ENCODE measurements at regions not wholly inside any gene's neighbourhood (a gene's known extent, or its start where the extent isn't known, plus 50 kb on each side); places are given as distances from the start of the nearest gene placed in this dataset.

GRCh38 chr12:30428098-30428497, 267.6 kb downstream of the IPO8 start:
- no peak for DNase-seq

DNA sequence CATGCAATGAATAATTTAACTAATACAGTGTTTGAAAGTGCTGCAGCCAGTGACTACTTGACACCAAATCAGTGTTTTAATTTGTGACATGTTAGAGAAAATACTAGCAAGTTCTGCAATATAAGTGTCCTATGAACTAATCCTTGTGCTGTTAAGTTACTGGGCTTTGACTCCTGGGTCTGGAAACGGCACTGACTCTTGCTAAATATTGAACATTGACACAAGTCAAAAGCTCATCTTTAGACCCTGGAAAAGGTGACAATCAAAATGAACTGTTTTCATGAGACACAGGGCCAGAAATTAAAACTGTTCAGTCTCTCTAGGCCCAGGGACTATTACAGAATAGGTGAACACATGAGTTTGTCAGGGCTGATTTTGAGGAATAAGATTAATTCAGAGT, 268.1 kb downstream of the IPO8 start:
- no peak for DNase-seq

GRCh38 chr12:30425445-30425844, 270.2 kb downstream of the IPO8 start:
- no peak for DNase-seq

- DNase-seq = no peak
These were observed 272.3 kb downstream of the IPO8 start for GRCh38 chr12:30423330-30423729.

DNA sequence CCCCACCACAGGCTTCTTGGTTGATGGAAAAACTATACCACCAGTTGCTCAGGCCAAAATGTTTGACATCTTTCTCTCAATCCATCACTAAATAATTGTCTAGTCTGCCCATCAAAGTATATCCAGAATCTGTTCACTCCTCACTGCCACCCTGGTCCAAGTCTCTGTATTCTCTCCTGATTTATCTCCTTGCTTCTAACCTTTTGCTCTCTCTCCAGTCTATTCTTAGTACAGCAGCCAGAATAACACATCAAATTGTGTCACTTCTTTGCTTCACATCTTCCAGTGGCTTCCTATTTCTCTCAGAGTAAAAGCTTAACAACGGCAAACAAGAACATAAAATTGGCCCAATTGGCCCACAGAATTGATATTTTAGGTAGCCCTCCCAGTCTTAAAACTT, 272.8 kb downstream of the IPO8 start:
- no peak for DNase-seq

- DNase-seq = no peak
These were observed 275.1 kb downstream of the IPO8 start for GRCh38 chr12:30420561-30420960.

GRCh38 chr12:30417697-30418231, 277.9 kb downstream of the IPO8 start:
- DNase-seq = no peak

DNA sequence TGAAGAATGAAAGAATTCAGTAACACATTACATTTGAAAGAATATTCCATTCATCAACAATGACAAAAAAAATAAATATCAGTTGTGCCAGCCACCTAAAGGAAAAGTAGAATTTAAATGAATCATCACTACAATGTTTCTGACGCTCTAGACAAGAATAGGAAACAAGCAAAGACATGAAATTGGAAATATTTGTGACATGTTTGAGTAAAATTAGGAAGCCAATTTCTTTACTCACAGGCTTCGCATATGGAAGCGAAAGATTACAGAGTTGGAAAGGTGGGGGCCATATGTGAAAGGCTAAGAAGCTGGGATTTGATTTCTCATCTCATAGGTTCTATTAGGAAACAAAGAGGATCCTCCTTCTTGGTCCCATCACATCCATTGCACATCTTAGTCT, 279.0 kb downstream of the IPO8 start:
- DNase-seq = no peak

- DNase-seq = no peak
These were observed 279.9 kb downstream of the IPO8 start for GRCh38 chr12:30415777-30416176.

- no peak for DNase-seq
These were observed 281.2 kb downstream of the IPO8 start for GRCh38 chr12:30414507-30414906.

DNA sequence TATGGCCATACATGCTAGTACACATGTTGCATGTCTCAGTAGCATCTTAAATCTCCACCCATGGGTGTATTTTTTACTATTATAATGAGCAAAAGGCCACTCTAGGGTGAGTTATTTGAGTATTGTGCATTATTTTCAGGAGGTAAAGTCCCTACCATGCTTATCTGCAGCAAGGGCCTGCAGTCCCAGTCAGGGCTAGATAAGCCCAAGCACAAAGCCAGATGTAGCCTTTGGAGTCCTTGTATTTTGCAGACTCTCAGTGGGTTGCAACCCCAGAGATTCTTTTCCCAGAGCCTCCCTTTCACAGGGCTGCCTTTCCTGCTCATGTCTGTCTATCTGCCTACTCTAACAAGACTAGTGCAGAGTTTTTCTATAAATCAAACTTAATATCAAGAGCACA, 295.3 kb downstream of the IPO8 start:
- DNase-seq = no peak

DNA sequence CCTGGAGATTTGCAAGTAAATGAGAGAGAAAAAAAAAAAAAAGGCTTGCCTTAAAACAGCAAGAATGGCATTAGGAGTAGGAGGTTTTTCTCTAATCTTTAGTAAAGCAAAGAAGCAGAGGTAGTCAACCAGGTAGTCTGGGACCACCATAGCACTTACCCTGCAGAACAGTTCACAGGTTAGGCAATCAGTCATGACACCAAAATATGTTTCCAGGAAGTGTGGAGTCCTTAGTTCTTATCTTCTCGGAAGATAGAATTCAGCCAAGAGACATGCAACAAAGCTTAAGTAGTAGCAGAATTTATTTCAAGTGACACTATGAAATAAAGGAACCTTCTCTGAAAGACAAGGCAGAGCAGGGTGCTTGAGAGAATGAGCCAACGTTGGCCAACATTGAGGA, 295.8 kb downstream of the IPO8 start:
- DNase-seq = no peak

DNA sequence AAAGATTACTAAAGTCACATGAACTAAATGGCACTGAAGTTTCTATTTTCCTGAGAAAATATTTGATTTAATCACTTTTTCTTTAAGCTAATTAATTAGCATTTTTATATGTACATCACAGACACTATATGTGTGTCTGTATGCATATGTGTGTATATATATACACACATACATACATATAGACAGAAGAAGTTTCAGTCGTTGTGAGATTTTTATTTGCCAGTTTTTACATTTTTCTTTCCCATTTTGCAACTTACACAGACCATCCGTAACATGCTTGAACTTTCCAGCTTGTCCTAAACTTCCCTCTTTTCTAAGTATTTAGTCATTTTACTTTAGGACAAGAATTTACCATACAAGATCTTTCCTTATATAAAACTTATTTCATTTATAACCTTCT, 299.1 kb downstream of the IPO8 start:
- no peak for DNase-seq

- DNase-seq = peak; percentile 4
These were observed 300.5 kb downstream of the IPO8 start for GRCh38 chr12:30395190-30395589.

GRCh38 chr12:30391766-30392366, 303.8 kb downstream of the IPO8 start:
- no peak for DNase-seq

DNA sequence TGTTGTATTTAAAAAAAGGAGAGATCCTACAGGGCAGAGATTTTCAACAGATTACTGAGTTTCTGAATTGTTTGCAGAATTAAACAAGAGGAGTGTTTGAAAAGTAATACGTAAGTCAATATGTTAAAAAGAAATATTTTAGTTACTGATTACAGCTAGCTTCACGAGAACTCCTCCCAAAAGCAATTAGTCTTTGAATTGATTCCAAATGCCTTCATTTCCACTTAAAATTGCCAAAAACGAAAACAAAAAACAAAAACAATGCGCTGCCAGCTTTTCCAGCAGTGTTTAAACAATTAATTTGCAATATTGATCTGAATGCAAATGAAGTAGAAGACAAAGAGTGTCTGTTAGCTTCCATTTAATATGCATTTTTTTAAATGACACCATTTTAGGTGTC, 310.0 kb downstream of the IPO8 start:
- DNase-seq = no peak

DNA sequence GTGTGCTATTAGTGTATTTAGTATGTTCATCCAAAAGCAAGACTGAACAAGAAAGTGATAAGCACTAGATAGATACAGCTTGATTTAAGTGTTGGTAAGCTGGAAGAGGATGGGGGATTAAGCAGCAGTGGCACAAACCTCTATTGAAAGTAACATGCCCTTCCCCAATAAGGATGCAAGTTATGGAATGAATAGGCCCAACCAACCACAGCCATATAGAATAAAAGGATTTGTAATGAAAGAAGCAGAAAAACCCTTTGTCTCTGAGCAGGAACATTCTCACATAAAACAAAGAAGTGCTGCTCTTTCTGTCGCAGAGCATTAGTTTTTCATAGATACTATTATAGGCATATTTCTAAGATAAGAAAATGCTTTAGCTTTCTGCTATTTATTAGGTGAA, 310.7 kb downstream of the IPO8 start:
- DNase-seq = no peak

- DNase-seq = no peak
These were observed 317.4 kb downstream of the IPO8 start for GRCh38 chr12:30378307-30378706.

- no peak for DNase-seq
These were observed 330.8 kb downstream of the IPO8 start for GRCh38 chr12:30364822-30365221.

DNA sequence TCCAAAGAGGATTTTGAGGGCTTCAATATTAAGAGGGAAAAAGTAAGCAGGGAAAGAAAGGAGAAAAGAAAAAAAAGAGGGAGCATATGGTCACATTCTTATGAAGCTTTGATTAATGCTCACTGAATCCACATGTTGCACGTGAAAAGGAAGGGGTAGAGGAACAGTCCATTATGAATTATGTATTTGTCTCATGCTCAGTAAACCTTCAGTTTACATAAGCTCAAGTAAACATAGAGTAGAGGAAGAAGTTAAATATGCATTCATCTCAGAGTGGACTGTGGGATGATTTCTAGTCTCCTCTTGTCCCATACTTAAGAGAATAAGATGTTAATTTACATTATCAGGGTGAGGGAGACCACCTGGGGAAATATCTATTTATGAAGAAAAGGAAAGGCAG, 334.5 kb downstream of the IPO8 start:
- no peak for DNase-seq

DNA sequence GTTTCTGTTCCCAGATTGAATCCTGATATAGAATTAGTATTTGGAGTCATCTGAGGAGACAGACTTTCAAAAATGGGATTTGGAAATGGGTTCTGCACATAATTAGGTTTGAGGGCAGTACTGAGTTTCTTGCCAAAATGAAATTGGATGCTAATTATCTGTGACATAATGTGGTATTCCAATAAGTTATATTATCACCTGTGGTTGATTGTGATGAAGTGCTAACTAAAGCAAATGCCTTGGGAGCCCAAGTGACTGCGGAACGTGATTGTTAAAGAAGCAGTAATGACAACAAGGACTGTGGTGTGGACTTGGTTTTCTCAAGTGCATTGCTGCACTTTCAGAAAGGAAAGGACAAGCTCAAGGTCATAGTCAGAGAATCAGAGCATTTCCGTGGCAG, 337.0 kb downstream of the IPO8 start:
- no peak for DNase-seq

DNA sequence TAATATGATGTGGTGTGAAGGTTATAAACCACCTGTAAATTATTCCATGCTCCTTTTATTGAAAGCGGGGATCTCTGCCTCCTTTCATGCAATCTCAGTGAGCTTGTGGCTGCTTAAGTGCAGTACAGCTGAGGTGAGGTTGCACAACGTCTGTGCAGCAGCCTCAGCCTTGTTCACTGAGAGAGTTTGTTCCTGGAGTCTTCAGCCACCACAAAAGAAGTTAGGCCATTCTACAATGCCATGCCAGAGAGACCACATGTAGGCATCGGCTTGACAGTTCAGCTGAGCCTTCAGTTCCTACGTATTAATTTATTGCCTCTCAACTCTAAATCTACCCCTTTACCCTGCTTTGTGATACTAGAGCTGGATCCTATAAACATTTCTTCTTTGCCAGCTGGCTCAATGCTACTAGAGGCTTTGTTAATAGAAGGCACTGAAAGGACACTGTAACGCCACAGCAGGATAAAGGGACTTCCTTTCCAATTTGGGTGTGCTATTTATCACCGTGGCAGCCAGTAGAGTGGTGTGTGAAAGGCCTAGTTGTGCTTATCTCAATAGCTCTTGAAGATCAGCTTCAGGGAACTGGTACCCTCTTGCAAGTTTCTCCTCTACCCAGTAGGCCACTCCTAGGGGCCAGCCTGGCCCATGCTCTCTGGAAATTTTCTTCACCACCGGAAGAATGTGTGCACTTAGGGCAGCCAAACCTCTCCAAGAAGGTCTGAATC, 337.7 kb downstream of the IPO8 start:
- no peak for DNase-seq

- no peak for DNase-seq
These were observed 349.8 kb downstream of the IPO8 start for GRCh38 chr12:30345744-30346471.

DNA sequence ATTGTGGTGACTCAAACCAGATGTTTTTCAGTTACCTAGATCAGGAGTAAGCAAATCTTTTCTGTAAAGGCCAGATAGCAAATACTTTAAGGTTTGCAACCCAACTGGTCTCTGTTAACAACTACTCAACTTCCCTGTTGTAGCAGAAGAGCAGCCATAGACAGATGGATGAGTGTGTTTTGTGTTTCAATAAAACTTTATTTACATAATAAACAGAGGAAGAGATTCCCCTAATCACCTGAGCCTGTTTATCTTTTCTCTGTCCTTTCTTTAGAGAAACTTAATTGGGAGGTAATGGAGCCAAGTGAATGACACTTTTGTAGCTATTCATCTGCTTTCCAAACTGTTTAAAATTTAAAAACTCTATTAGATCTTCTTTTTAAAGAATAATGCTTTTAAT, 365.1 kb downstream of the IPO8 start:
- DNase-seq = no peak

All from hematopoietic multipotent progenitor cell treated with erythropoietin and hydrocortisone succinate and interleukin-3 and kit ligand, for 8 days (in vitro differentiated cells).